Heart left ventricle (tissue), 13 donors: ENCODE measurements at regions not wholly inside any gene's neighbourhood (a gene's known extent, or its start where the extent isn't known, plus 50 kb on each side); places are given as distances from the start of the nearest gene placed in this dataset.

ENCODE experiments used
- POLR2A ChIP-seq, 2 donors: fragments of 450-650 bp; IDR thresholded peaks; one replicate each; pipeline ENCODE4 v1.6.1; 2017; ENCODE audit warnings: antibody characterized with exemption in 2 of 2, mild to moderate bottlenecking in 2 of 2, moderate library complexity in 2 of 2
- TF ChIP-seq, protein P1 (sequence below), 12 donors: fragments of 200-600 bp; sonication (generic) in 4 of 12; IDR thresholded peaks; one replicate each; pipeline versions ENCODE4 v1.5.0 to v1.8.0; 2018 to 2022; ENCODE audit warnings: antibody characterized with exemption in 12 of 12, mild to moderate bottlenecking in 5 of 12
- donor health status: ischemic (EF 13 %, LVEDD 7.1; RV severe dilation, severe dysfunction).
- donor health status: DM: no; HTN: yes; CAD: no.
- donor health status: DM: no; HTN: no; CAD: no.
- donor health status: ischemic (EF 25% LVEDD 6.9; RV normal size, moderate dysfunction).
- donor health status: ischemic (EF 25% LVEDD 5.7; RV mildly dilated, moderate dysfunction).
- donor health status: ischemic (EF 35%, LVEDD 5.7; RV mildly dilated, moderate dysfunction).
- donor health status: nonischemic (EF 11% LVEDD 7.7; RV severe dilation, severe dysfunction).
- donor health status: DM: yes; HTN: yes; CAD: no.
- donor health status: PGD.
- donor health status: ischemic (EF 29% LVEDD 5.4; RV normal size, mild dysfunction).
- donor health status: nonischemic (EF 23%, LVEDD 6.1; RV moderate dilation, normal function).

DNA sequence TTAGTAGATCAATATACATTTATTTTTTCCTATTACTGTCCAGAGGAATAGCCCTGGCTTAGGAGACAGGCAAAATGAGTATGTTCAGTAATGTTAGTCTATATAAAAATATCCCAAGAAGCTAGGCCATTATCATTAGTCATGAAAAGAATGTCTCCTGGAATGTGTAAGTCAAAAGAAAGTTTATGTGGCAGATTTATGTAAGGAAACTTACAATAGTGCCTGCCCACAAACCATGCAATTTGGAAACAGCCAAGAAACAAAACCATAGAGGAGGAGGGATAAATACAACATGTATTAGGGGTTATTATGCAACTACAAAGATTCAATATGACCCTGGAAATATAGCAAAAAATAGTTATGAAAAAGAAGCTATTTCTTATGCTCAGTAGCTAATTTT, 96.3 kb downstream of the NOL4 start:
- TF ChIP-seq, protein P1, sequence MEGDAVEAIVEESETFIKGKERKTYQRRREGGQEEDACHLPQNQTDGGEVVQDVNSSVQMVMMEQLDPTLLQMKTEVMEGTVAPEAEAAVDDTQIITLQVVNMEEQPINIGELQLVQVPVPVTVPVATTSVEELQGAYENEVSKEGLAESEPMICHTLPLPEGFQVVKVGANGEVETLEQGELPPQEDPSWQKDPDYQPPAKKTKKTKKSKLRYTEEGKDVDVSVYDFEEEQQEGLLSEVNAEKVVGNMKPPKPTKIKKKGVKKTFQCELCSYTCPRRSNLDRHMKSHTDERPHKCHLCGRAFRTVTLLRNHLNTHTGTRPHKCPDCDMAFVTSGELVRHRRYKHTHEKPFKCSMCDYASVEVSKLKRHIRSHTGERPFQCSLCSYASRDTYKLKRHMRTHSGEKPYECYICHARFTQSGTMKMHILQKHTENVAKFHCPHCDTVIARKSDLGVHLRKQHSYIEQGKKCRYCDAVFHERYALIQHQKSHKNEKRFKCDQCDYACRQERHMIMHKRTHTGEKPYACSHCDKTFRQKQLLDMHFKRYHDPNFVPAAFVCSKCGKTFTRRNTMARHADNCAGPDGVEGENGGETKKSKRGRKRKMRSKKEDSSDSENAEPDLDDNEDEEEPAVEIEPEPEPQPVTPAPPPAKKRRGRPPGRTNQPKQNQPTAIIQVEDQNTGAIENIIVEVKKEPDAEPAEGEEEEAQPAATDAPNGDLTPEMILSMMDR (IDR thresholded peaks at IDR 0.05): no peak
- TF ChIP-seq POLR2A (IDR thresholded peaks at IDR 0.05): no peak
